DND-41 (cell line): ENCODE measurements at regions not wholly inside any gene's neighbourhood (a gene's known extent, or its start where the extent isn't known, plus 50 kb on each side); places are given as distances from the start of the nearest gene placed in this dataset.

Experiments
- EZH2 ChIP-seq: IDR thresholded peaks from 3 replicates; pipeline ENCODE4 v1.6.1; 2012; ENCODE audit warnings: borderline replicate concordance, low read depth, mild to moderate bottlenecking, moderate library complexity, low read length, inconsistent platforms; ENCODE audit not compliant: severe bottlenecking
- TF ChIP-seq, protein P1 (sequence below): IDR thresholded peaks from 2 replicates; pipeline ENCODE4 v1.5.1; 2012; ENCODE audit warnings: borderline replicate concordance, low read length, moderate library complexity, mild to moderate bottlenecking; ENCODE audit not compliant: poor library complexity, severe bottlenecking; ENCODE audit errors: extremely low read depth

- TF ChIP-seq, protein P1, sequence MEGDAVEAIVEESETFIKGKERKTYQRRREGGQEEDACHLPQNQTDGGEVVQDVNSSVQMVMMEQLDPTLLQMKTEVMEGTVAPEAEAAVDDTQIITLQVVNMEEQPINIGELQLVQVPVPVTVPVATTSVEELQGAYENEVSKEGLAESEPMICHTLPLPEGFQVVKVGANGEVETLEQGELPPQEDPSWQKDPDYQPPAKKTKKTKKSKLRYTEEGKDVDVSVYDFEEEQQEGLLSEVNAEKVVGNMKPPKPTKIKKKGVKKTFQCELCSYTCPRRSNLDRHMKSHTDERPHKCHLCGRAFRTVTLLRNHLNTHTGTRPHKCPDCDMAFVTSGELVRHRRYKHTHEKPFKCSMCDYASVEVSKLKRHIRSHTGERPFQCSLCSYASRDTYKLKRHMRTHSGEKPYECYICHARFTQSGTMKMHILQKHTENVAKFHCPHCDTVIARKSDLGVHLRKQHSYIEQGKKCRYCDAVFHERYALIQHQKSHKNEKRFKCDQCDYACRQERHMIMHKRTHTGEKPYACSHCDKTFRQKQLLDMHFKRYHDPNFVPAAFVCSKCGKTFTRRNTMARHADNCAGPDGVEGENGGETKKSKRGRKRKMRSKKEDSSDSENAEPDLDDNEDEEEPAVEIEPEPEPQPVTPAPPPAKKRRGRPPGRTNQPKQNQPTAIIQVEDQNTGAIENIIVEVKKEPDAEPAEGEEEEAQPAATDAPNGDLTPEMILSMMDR = no peak
- no peak for TF ChIP-seq EZH2
These were observed 1639.5 kb downstream of the SI start for GRCh38 chr3:163438760-163439159.
